ENCODE measurements at regions not wholly inside any gene's neighbourhood (a gene's known extent, or its start where the extent isn't known, plus 50 kb on each side); places are given as distances from the start of the nearest gene placed in this dataset.

DNA sequence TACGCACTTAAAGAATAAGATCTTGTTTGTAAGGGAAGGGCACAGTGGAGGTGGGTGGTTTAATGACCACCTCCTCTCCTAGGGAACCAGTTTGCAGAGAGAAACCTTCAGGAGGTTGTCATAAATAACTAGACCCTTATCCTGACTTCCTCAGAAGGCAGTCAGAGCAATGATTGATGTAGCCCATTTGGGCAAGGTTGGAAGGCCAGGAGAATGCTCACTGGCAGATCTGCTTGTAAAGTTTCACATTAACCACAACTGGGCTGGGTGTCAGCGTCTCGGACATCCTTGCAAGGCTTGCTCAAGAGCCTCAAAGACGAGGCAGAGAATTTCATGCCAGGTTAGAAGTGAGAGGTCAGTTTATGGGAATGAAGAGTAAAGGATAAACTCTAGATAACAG is 87.6 kb upstream of the TRABD2B start:
- Mint-ChIP-seq H3K4me3 (no peak overlapping the region), H3K27me3 (ENCODE audit: insufficient read depth, low read depth, poor library complexity) (peaks cover 3% of the 10 kb centered on the region), H3K4me1 (peaks cover 4% of the 10 kb centered on the region; the same call in 2 of the 3 replicates), H3K9me3 (no peaks in the 10 kb centered on the region), H3K27ac (no peak overlapping the region), H3K36me3 (ENCODE audit: low read depth) (no peaks in the 10 kb centered on the region)
- DNase-seq (ENCODE audit: low spot score), result no peak
- Histone ChIP-seq H3K9me2 (ENCODE audit: insufficient read depth) (no peaks in the 10 kb centered on the region), H2AFZ (no peak overlapping the region), H3K36me3 (ENCODE audit: insufficient read depth) (no peaks in the 10 kb centered on the region), H4K20me1 (replicated peaks; ENCODE audit: insufficient read depth) (no peaks in the 10 kb centered on the region), H3F3A (replicated peaks; ENCODE audit: low read depth) (no peaks in the 10 kb centered on the region), H3K4me1 (ENCODE audit: insufficient read depth) (no peaks in the 10 kb centered on the region), H3K4me3 (no peak overlapping the region), H3K27me3 (ENCODE audit: insufficient read depth) (no peaks in the 10 kb centered on the region), H3K79me2 (replicated peaks; ENCODE audit: insufficient read depth) (no peaks in the 10 kb centered on the region), H3K4me2 (no peak overlapping the region), H3K27ac (ENCODE audit: low read depth) (no peak overlapping the region)
- no peak for TF ChIP-seq ZNF331 (CRISPR knock-in tag; IDR thresholded peaks at IDR 0.05; ENCODE audit: low read depth)
- no peak for TF ChIP-seq JUNB (IDR thresholded peaks at IDR 0.05; ENCODE audit: unreplicated experiment)
- TF ChIP-seq CREB1 (CRISPR knock-in tag; IDR thresholded peaks at IDR 0.05; ENCODE audit: low read depth), result no peak
- TF ChIP-seq, protein P1, sequence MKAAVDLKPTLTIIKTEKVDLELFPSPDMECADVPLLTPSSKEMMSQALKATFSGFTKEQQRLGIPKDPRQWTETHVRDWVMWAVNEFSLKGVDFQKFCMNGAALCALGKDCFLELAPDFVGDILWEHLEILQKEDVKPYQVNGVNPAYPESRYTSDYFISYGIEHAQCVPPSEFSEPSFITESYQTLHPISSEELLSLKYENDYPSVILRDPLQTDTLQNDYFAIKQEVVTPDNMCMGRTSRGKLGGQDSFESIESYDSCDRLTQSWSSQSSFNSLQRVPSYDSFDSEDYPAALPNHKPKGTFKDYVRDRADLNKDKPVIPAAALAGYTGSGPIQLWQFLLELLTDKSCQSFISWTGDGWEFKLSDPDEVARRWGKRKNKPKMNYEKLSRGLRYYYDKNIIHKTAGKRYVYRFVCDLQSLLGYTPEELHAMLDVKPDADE (IDR thresholded peaks at IDR 0.05), result no peak
- no peak for TF ChIP-seq POLR2AphosphoS5 (IDR thresholded peaks at IDR 0.05; ENCODE audit: low read depth)
- TF ChIP-seq, protein P2, sequence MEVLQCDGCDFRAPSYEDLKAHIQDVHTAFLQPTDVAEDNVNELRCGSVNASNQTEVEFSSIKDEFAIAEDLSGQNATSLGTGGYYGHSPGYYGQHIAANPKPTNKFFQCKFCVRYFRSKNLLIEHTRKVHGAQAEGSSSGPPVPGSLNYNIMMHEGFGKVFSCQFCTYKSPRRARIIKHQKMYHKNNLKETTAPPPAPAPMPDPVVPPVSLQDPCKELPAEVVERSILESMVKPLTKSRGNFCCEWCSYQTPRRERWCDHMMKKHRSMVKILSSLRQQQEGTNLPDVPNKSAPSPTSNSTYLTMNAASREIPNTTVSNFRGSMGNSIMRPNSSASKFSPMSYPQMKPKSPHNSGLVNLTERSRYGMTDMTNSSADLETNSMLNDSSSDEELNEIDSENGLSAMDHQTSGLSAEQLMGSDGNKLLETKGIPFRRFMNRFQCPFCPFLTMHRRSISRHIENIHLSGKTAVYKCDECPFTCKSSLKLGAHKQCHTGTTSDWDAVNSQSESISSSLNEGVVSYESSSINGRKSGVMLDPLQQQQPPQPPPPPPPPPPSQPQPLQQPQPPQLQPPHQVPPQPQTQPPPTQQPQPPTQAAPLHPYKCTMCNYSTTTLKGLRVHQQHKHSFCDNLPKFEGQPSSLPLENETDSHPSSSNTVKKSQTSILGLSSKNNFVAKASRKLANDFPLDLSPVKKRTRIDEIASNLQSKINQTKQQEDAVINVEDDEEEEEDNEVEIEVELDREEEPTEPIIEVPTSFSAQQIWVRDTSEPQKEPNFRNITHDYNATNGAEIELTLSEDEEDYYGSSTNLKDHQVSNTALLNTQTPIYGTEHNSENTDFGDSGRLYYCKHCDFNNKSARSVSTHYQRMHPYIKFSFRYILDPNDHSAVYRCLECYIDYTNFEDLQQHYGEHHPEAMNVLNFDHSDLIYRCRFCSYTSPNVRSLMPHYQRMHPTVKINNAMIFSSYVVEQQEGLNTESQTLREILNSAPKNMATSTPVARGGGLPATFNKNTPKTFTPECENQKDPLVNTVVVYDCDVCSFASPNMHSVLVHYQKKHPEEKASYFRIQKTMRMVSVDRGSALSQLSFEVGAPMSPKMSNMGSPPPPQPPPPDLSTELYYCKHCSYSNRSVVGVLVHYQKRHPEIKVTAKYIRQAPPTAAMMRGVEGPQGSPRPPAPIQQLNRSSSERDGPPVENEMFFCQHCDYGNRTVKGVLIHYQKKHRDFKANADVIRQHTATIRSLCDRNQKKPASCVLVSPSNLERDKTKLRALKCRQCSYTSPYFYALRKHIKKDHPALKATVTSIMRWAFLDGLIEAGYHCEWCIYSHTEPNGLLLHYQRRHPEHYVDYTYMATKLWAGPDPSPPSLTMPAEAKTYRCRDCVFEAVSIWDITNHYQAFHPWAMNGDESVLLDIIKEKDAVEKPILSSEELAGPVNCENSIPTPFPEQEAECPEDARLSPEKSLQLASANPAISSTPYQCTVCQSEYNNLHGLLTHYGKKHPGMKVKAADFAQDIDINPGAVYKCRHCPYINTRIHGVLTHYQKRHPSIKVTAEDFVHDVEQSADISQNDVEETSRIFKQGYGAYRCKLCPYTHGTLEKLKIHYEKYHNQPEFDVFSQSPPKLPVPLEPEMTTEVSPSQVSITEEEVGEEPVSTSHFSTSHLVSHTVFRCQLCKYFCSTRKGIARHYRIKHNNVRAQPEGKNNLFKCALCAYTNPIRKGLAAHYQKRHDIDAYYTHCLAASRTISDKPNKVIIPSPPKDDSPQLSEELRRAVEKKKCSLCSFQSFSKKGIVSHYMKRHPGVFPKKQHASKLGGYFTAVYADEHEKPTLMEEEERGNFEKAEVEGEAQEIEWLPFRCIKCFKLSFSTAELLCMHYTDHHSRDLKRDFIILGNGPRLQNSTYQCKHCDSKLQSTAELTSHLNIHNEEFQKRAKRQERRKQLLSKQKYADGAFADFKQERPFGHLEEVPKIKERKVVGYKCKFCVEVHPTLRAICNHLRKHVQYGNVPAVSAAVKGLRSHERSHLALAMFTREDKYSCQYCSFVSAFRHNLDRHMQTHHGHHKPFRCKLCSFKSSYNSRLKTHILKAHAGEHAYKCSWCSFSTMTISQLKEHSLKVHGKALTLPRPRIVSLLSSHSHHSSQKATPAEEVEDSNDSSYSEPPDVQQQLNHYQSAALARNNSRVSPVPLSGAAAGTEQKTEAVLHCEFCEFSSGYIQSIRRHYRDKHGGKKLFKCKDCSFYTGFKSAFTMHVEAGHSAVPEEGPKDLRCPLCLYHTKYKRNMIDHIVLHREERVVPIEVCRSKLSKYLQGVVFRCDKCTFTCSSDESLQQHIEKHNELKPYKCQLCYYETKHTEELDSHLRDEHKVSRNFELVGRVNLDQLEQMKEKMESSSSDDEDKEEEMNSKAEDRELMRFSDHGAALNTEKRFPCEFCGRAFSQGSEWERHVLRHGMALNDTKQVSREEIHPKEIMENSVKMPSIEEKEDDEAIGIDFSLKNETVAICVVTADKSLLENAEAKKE (CRISPR knock-in tag; IDR thresholded peaks at IDR 0.05), result no peak
- TF ChIP-seq EZH2 (IDR thresholded peaks at IDR 0.05; ENCODE audit: low read depth, unreplicated experiment), result no peak
- TF ChIP-seq EZH2phosphoT487 (IDR thresholded peaks at IDR 0.05; ENCODE audit: unreplicated experiment), result no peak
- no peak for TF ChIP-seq ZNF114 (CRISPR knock-in tag; IDR thresholded peaks at IDR 0.05)
- TF ChIP-seq STAT1 (IDR thresholded peaks at IDR 0.05; ENCODE audit: unreplicated experiment), result no peak
- TF ChIP-seq NANOG (IDR thresholded peaks at IDR 0.05; ENCODE audit: borderline replicate concordance), result no peak
- TF ChIP-seq, protein P3, sequence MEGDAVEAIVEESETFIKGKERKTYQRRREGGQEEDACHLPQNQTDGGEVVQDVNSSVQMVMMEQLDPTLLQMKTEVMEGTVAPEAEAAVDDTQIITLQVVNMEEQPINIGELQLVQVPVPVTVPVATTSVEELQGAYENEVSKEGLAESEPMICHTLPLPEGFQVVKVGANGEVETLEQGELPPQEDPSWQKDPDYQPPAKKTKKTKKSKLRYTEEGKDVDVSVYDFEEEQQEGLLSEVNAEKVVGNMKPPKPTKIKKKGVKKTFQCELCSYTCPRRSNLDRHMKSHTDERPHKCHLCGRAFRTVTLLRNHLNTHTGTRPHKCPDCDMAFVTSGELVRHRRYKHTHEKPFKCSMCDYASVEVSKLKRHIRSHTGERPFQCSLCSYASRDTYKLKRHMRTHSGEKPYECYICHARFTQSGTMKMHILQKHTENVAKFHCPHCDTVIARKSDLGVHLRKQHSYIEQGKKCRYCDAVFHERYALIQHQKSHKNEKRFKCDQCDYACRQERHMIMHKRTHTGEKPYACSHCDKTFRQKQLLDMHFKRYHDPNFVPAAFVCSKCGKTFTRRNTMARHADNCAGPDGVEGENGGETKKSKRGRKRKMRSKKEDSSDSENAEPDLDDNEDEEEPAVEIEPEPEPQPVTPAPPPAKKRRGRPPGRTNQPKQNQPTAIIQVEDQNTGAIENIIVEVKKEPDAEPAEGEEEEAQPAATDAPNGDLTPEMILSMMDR (conservative IDR thresholded peaks at IDR 0.05; ENCODE audit: low read depth in 2 of 2), result no peak
- no peak for ATAC-seq
